GM12878 (cell line): ENCODE measurements at regions not wholly inside any gene's neighbourhood (a gene's known extent, or its start where the extent isn't known, plus 50 kb on each side); places are given as distances from the start of the nearest gene placed in this dataset.

ENCODE experiments used
- ATAC-seq: fragments of 200-7000 bp; cut with Tn5 transposase; 3 replicates; pipeline ENCODE4 v1.9.1; 2020; ENCODE audit warnings: mild to moderate bottlenecking, moderate library complexity
- BruUV-seq: library from RNA; stranded (reverse); fragments of 400-500 nt; replicated peaks from 2 replicates; lab custom pipeline; 2021; lab: Mats Ljungman, UMichigan
- CTCF ChIA-PET: fragments of 300-600 bp; sonication (Branson Sonifier 250); formaldehyde crosslinking; extraction: SDS; loops from one replicate; lab custom pipeline; 2021; ENCODE audit warnings: inconsistent platforms; lab: Yijun Ruan, JAX
- POLR2A ChIA-PET: fragments of 350-600 bp; formaldehyde crosslinking; extraction: SDS; loops from one replicate; lab custom pipeline; 2021; ENCODE audit warnings: inconsistent platforms; lab: Charles Lee
- RAD21 ChIA-PET: fragments of 300-600 bp; sonication (Branson Sonifier 250); formaldehyde crosslinking; loops from one replicate; lab custom pipeline; 2023; ENCODE audit warnings: antibody characterized with exemption; ENCODE audit not compliant: unreplicated experiment; lab: Charles Lee
- SMC1A ChIA-PET: fragments of 300-600 bp; sonication (Branson Sonifier 250); formaldehyde crosslinking; loops from one replicate; lab custom pipeline; 2023; ENCODE audit not compliant: unreplicated experiment, uncharacterized antibody; lab: Charles Lee
- DNase-seq: peaks from one replicate; pipeline ENCODE4 v3.0.0-alpha.2; 2011; ENCODE audit warnings: low read depth, low spot score
- FAIRE-seq: peaks from 3 replicates; lab custom pipeline; 2011; peaks lifted over from hg19 to GRCh38; lab: Jason Lieb, UNC
- H2AFZ ChIP-seq: 2 replicates; pipeline ENCODE4 v1.6.0; 2011; ENCODE audit warnings: low read depth, low read length, control low read depth; ENCODE audit not compliant: control insufficient read depth
- H3K27ac ChIP-seq: 2 replicates; pipeline ENCODE4 v1.5.1; 2011; ENCODE audit warnings: control low read depth; ENCODE audit not compliant: control insufficient read depth, insufficient read depth
- H3K27me3 ChIP-seq, 2 experiments: replicated peaks in 1 of 2; 2 replicates each; pipeline versions ENCODE4 v1.6.0 to v1.6.1; 2011; ENCODE audit warnings: low read length in 1 of 2; ENCODE audit not compliant: control insufficient read depth in 2 of 2, insufficient read depth in 2 of 2
- H3K36me3 ChIP-seq, 2 experiments: 2 replicates each; pipeline ENCODE4 v1.5.1; 2011; ENCODE audit warnings: low read length in 1 of 2; ENCODE audit not compliant: control insufficient read depth in 2 of 2, insufficient read depth in 2 of 2
- H3K4me1 ChIP-seq: 2 replicates; pipeline ENCODE4 v1.6.1; 2011; ENCODE audit warnings: mild to moderate bottlenecking, low read length, moderate library complexity, mixed read lengths; ENCODE audit not compliant: control insufficient read depth, insufficient read depth
- H3K4me2 ChIP-seq: 2 replicates; pipeline ENCODE4 v1.6.0; 2011; ENCODE audit warnings: control low read depth; ENCODE audit not compliant: control insufficient read depth, insufficient read depth
- H3K4me3 ChIP-seq: fragments of 200-600 bp; sonication (generic); 2 replicates; pipeline ENCODE4 v1.5.1; 2016
- H3K79me2 ChIP-seq: 2 replicates; pipeline ENCODE4 v1.6.0; 2011; ENCODE audit warnings: low read length; ENCODE audit not compliant: control insufficient read depth, insufficient read depth
- H3K9ac ChIP-seq: 2 replicates; pipeline ENCODE4 v1.8.0; 2011; ENCODE audit warnings: low read length, control low read depth, mixed read lengths; ENCODE audit not compliant: control insufficient read depth, insufficient read depth
- H3K9me3 ChIP-seq: replicated peaks from 3 replicates; pipeline ENCODE4 v1.5.1; 2011; ENCODE audit warnings: mild to moderate bottlenecking, low read length; ENCODE audit not compliant: control insufficient read depth, insufficient read depth
- H4K20me1 ChIP-seq: 2 replicates; pipeline ENCODE4 v1.6.0; 2011; ENCODE audit not compliant: control insufficient read depth, insufficient read depth
- ATF7 ChIP-seq: fragments of 450-650 bp; IDR thresholded peaks from 2 replicates; pipeline ENCODE4 v1.6.1; 2016; ENCODE audit warnings: low read depth, mild to moderate bottlenecking
- EZH2 ChIP-seq: IDR thresholded peaks from 2 replicates; pipeline ENCODE4 v1.6.1; 2012; ENCODE audit warnings: low read depth, mild to moderate bottlenecking, control low read depth, inconsistent platforms, low read length, borderline replicate concordance; ENCODE audit not compliant: control insufficient read depth
- HCFC1 ChIP-seq: fragments of 150-350 bp; IDR thresholded peaks from 2 replicates; pipeline ENCODE4 v1.6.1; 2014; ENCODE audit warnings: low read length
- POLR2AphosphoS5 ChIP-seq: IDR thresholded peaks from 2 replicates; pipeline ENCODE4 v1.6.1; 2011; ENCODE audit warnings: mild to moderate bottlenecking, low read length, inconsistent platforms
- RAD51 ChIP-seq: fragments of 450-650 bp; IDR thresholded peaks from 2 replicates; pipeline ENCODE4 v1.6.1; 2016; ENCODE audit warnings: moderate library complexity, mild to moderate bottlenecking, inconsistent platforms
- RCOR1 ChIP-seq: conservative IDR thresholded peaks from 2 replicates; pipeline ENCODE4 v1.6.1; 2012; ENCODE audit warnings: low read depth, low read length, improper control_type of control experiment
- SMARCA5 ChIP-seq: fragments of 450-650 bp; IDR thresholded peaks from 2 replicates; pipeline ENCODE4 v1.6.1; 2017; ENCODE audit warnings: mild to moderate bottlenecking
- STAT3 ChIP-seq: IDR thresholded peaks from 2 replicates; pipeline ENCODE4 v1.6.1; 2011; ENCODE audit warnings: low read depth, low read length, improper control_type of control experiment
- WRNIP1 ChIP-seq: IDR thresholded peaks from 2 replicates; pipeline ENCODE4 v1.6.1; 2011; ENCODE audit warnings: low read depth, low read length, improper control_type of control experiment, borderline replicate concordance
- ZNF24 ChIP-seq: fragments of 450-650 bp; IDR thresholded peaks from 2 replicates; pipeline ENCODE4 v1.6.1; 2017; ENCODE audit warnings: antibody characterized with exemption, mild to moderate bottlenecking
- WGBS: methylation state at CpG from one replicate; pipeline ENCODE4 v1.1.6; 2016; ENCODE audit warnings: low lambda C conversion rate; ENCODE audit not compliant: insufficient replicate concordance, insufficient coverage; ENCODE audit errors: missing lambda C conversion rate; 5-methylcytosine and 5-hydroxymethylcytosine counted together
- in situ Hi-C: fragments of 300-500 bp; cut with MboI; formaldehyde crosslinking; loops from 9 replicates; pipeline ENCODE4 v1.14.3; 2018; ENCODE audit warnings: mixed read lengths
- intact Hi-C: fragments of 100-400 bp; cut with micrococcal nuclease; formaldehyde crosslinking; loops from one replicate; pipeline ENCODE4 v1.14.2; 2022; ENCODE audit not compliant: unreplicated experiment
- TF ChIP-seq, protein P1 (sequence below): IDR thresholded peaks from 2 replicates; pipeline ENCODE4 v1.6.1; 2011; ENCODE audit warnings: low read depth, mild to moderate bottlenecking, low read length, moderate library complexity, borderline replicate concordance; ENCODE audit errors: extremely low read depth
- TF ChIP-seq, protein P2 (sequence below): fragments of 450-650 bp; IDR thresholded peaks from 2 replicates; pipeline ENCODE4 v1.6.1; 2017; ENCODE audit warnings: antibody characterized with exemption, mild to moderate bottlenecking, moderate library complexity
- TF ChIP-seq, protein P3 (sequence below), 3 experiments: IDR thresholded peaks in 2 of 3; conservative IDR thresholded peaks in 1 of 3; 2 replicates each; pipeline ENCODE4 v1.5.1; 2011; ENCODE audit warnings: low read depth in 3 of 3, low read length in 3 of 3, mild to moderate bottlenecking in 3 of 3, control low read depth in 2 of 3, moderate library complexity in 2 of 3, inconsistent platforms in 1 of 3, mixed read lengths in 1 of 3; ENCODE audit not compliant: control insufficient read depth in 2 of 3, insufficient read depth in 1 of 3; ENCODE audit errors: extremely low read depth in 1 of 3
- TF ChIP-seq, protein P4 (sequence below): fragments of 150-350 bp; IDR thresholded peaks from 2 replicates; pipeline ENCODE4 v1.6.1; 2014; ENCODE audit warnings: mild to moderate bottlenecking, low read depth, low read length
- TF ChIP-seq, protein P5 (sequence below): fragments of 150-350 bp; IDR thresholded peaks from 2 replicates; pipeline ENCODE4 v1.6.1; 2016; ENCODE audit warnings: low read depth, low read length

DNA sequence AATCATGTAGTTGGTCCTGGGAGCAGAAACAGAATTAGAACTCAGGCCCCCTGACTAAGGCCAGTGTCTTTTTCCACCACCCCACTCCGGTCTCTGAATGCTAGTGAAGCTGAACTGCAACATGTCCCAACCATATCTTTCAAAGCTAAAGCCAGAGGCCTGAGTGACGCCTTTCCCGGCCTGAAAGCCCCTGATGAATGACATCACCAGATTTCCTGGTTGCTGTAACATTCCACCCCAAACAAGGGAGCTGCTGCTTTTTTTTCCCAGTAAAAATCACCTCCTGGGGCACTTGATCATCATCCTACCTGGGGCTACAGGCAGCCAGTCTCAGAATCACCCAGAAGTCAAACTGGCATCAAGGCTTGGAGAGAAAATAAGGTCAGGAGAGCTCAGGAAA lies 162.7 kb downstream of the ARL4C start:
- in situ Hi-C loops (no loop called here), intact Hi-C loops (no loop called here)
- Histone ChIP-seq H3K79me2 (no peaks in the 10 kb centered on the region), H3K4me3 (no peak overlapping the region), H3K4me2 (no peak overlapping the region)
- TF ChIP-seq, protein P1, sequence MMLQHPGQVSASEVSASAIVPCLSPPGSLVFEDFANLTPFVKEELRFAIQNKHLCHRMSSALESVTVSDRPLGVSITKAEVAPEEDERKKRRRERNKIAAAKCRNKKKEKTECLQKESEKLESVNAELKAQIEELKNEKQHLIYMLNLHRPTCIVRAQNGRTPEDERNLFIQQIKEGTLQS = no peak
- TF ChIP-seq, protein P2, sequence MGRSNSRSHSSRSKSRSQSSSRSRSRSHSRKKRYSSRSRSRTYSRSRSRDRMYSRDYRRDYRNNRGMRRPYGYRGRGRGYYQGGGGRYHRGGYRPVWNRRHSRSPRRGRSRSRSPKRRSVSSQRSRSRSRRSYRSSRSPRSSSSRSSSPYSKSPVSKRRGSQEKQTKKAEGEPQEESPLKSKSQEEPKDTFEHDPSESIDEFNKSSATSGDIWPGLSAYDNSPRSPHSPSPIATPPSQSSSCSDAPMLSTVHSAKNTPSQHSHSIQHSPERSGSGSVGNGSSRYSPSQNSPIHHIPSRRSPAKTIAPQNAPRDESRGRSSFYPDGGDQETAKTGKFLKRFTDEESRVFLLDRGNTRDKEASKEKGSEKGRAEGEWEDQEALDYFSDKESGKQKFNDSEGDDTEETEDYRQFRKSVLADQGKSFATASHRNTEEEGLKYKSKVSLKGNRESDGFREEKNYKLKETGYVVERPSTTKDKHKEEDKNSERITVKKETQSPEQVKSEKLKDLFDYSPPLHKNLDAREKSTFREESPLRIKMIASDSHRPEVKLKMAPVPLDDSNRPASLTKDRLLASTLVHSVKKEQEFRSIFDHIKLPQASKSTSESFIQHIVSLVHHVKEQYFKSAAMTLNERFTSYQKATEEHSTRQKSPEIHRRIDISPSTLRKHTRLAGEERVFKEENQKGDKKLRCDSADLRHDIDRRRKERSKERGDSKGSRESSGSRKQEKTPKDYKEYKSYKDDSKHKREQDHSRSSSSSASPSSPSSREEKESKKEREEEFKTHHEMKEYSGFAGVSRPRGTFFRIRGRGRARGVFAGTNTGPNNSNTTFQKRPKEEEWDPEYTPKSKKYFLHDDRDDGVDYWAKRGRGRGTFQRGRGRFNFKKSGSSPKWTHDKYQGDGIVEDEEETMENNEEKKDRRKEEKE = no peak
- TF ChIP-seq WRNIP1 (no peak), RCOR1 (no peak), ZNF24 (no peak), EZH2 (no peak), ATF7 (no peak), POLR2AphosphoS5 (no peak), SMARCA5 (no peak), HCFC1 (no peak), STAT3 (no peak), RAD51 (no peak)
- TF ChIP-seq, protein P3, sequence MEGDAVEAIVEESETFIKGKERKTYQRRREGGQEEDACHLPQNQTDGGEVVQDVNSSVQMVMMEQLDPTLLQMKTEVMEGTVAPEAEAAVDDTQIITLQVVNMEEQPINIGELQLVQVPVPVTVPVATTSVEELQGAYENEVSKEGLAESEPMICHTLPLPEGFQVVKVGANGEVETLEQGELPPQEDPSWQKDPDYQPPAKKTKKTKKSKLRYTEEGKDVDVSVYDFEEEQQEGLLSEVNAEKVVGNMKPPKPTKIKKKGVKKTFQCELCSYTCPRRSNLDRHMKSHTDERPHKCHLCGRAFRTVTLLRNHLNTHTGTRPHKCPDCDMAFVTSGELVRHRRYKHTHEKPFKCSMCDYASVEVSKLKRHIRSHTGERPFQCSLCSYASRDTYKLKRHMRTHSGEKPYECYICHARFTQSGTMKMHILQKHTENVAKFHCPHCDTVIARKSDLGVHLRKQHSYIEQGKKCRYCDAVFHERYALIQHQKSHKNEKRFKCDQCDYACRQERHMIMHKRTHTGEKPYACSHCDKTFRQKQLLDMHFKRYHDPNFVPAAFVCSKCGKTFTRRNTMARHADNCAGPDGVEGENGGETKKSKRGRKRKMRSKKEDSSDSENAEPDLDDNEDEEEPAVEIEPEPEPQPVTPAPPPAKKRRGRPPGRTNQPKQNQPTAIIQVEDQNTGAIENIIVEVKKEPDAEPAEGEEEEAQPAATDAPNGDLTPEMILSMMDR (IDR thresholded peaks at IDR 0.05 in 2 of 3, conservative IDR thresholded peaks at IDR 0.05 in 1 of 3; ENCODE audit: control insufficient read depth in 2 of 3, extremely low read depth in 1 of 3, insufficient read depth in 1 of 3, low read depth in 3 of 3, low read length in 3 of 3) = no peak
- TF ChIP-seq, protein P4, sequence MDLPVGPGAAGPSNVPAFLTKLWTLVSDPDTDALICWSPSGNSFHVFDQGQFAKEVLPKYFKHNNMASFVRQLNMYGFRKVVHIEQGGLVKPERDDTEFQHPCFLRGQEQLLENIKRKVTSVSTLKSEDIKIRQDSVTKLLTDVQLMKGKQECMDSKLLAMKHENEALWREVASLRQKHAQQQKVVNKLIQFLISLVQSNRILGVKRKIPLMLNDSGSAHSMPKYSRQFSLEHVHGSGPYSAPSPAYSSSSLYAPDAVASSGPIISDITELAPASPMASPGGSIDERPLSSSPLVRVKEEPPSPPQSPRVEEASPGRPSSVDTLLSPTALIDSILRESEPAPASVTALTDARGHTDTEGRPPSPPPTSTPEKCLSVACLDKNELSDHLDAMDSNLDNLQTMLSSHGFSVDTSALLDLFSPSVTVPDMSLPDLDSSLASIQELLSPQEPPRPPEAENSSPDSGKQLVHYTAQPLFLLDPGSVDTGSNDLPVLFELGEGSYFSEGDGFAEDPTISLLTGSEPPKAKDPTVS = no peak
- TF ChIP-seq, protein P5, sequence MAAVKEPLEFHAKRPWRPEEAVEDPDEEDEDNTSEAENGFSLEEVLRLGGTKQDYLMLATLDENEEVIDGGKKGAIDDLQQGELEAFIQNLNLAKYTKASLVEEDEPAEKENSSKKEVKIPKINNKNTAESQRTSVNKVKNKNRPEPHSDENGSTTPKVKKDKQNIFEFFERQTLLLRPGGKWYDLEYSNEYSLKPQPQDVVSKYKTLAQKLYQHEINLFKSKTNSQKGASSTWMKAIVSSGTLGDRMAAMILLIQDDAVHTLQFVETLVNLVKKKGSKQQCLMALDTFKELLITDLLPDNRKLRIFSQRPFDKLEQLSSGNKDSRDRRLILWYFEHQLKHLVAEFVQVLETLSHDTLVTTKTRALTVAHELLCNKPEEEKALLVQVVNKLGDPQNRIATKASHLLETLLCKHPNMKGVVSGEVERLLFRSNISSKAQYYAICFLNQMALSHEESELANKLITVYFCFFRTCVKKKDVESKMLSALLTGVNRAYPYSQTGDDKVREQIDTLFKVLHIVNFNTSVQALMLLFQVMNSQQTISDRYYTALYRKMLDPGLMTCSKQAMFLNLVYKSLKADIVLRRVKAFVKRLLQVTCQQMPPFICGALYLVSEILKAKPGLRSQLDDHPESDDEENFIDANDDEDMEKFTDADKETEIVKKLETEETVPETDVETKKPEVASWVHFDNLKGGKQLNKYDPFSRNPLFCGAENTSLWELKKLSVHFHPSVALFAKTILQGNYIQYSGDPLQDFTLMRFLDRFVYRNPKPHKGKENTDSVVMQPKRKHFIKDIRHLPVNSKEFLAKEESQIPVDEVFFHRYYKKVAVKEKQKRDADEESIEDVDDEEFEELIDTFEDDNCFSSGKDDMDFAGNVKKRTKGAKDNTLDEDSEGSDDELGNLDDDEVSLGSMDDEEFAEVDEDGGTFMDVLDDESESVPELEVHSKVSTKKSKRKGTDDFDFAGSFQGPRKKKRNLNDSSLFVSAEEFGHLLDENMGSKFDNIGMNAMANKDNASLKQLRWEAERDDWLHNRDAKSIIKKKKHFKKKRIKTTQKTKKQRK = no peak
- TF ChIP-seq, all 136 proteins: peak for 0
- Histone ChIP-seq H3K36me3 (no peaks in the 10 kb centered on the region), H3K4me1 (no peaks in the 10 kb centered on the region), H4K20me1 (no peaks in the 10 kb centered on the region; the same call in 1 of the 2 replicates), H3K27me3 (peaks cover 0 to 1% of the 10 kb centered on the region in 2 experiments; a peak in 1 of 4 replicates), H3K9ac (no peak overlapping the region), H3K27ac (no peak overlapping the region), H2AFZ (no peak overlapping the region), H3K9me3 (no peaks in the 10 kb centered on the region; the same call in 2 of the 3 replicates)
- RAD21 ChIA-PET = no interaction called here
- POLR2A ChIA-PET = no interaction called here
- 32% methylated on average over 3 of the region's 3 CpGs for WGBS
- ATAC-seq (no peak), FAIRE-seq (no peak), DNase-seq (no peak)
- CTCF ChIA-PET = no interaction called here
- BruUV-seq = no TSS peak
- SMC1A ChIA-PET = no interaction called here
